GM12878 (cell line): ENCODE measurements at regions not wholly inside any gene's neighbourhood (a gene's known extent, or its start where the extent isn't known, plus 50 kb on each side); places are given as distances from the start of the nearest gene placed in this dataset.

Source experiments
- BCL11A ChIP-seq: IDR thresholded peaks from 2 replicates; pipeline ENCODE4 v1.6.1; 2011; ENCODE audit warnings: low read depth, low read length
- FOS ChIP-seq: IDR thresholded peaks from 3 replicates; pipeline ENCODE4 v1.6.1; 2011; ENCODE audit warnings: borderline replicate concordance; ENCODE audit not compliant: insufficient read length; ENCODE audit errors: extremely low read depth
- FOXM1 ChIP-seq: IDR thresholded peaks from 2 replicates; pipeline ENCODE4 v1.6.1; 2012; ENCODE audit warnings: low read depth, mild to moderate bottlenecking, inconsistent platforms, low read length, moderate library complexity
- MTA3 ChIP-seq: IDR thresholded peaks from 2 replicates; pipeline ENCODE4 v1.6.1; 2012; ENCODE audit warnings: low read length, inconsistent platforms, borderline replicate concordance
- RUNX3 ChIP-seq: IDR thresholded peaks from 2 replicates; pipeline ENCODE4 v1.6.1; 2012; ENCODE audit warnings: low read length, inconsistent platforms
- SMARCA5 ChIP-seq: fragments of 450-650 bp; IDR thresholded peaks from 2 replicates; pipeline ENCODE4 v1.6.1; 2017; ENCODE audit warnings: mild to moderate bottlenecking
- STAT3 ChIP-seq: IDR thresholded peaks from 2 replicates; pipeline ENCODE4 v1.6.1; 2011; ENCODE audit warnings: low read depth, low read length, improper control_type of control experiment
- TCF3 ChIP-seq: IDR thresholded peaks from 2 replicates; pipeline ENCODE4 v1.6.1; 2012; ENCODE audit warnings: low read depth, mild to moderate bottlenecking, low read length, borderline replicate concordance; ENCODE audit not compliant: insufficient read depth
- WRNIP1 ChIP-seq: IDR thresholded peaks from 2 replicates; pipeline ENCODE4 v1.6.1; 2011; ENCODE audit warnings: low read depth, low read length, improper control_type of control experiment, borderline replicate concordance
- TF ChIP-seq, protein P1 (sequence below): fragments of 450-650 bp; formaldehyde crosslinking; IDR thresholded peaks from 2 replicates; pipeline ENCODE4 v1.4.0; 2022; ENCODE audit warnings: mild to moderate bottlenecking, moderate library complexity
- TF ChIP-seq, protein P2 (sequence below): fragments of 450-650 bp; IDR thresholded peaks from 2 replicates; pipeline ENCODE4 v1.6.1; 2016; ENCODE audit warnings: mild to moderate bottlenecking
- TF ChIP-seq, protein P3 (sequence below): fragments of 450-650 bp; formaldehyde crosslinking; IDR thresholded peaks from 2 replicates; pipeline ENCODE4 v1.5.0; 2022; ENCODE audit warnings: mild to moderate bottlenecking, missing genetic modification characterization
- TF ChIP-seq, protein P4 (sequence below): IDR thresholded peaks from 2 replicates; pipeline ENCODE4 v1.6.1; 2012; ENCODE audit warnings: low read length, inconsistent platforms

DNA sequence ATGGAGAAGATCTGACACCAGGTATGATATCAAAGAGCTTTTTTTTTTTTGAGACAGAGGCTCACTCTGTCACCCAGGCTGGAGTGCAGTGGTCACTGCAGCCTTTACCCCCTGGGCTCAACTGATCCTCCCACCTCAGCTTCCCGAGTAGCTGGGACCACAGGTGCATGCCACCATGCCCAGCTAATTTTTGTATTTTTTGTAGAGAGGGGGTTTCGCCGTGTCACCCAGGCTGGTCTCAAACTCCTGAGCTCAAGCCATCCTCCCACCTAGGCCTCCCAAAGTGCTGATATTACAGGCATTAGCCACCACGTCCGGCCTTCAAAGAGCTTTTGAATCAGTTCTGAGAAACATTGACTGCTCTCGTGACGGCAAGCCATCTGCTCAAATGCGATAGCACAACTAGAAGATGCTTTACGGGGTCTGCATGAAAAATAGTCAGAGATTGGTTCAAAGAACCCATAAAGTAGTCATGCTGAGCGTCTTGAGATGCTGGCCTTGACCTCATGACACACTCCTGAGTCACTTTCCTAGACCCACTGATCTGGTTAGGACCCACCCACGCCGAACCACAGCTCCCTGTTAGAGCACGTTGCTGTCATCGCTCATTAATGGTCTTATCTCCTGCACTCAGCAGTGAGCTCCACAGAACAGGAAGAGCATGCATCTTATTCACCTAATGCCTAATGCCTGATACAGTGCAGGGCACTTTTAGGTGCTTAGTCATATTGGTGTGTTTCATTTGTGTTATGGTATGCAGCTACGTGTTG is 57.0 kb upstream of the NR2F2 start (continued):
- TF ChIP-seq WRNIP1 (no peak), FOS (no peak), BCL11A (peak; percentile 85), TCF3 (no peak), FOXM1 (no peak), MTA3 (no peak), RUNX3 (peak; percentile 42; the same call in 1 of the 2 replicates), SMARCA5 (no peak), STAT3 (no peak)
- TF ChIP-seq, protein P1, sequence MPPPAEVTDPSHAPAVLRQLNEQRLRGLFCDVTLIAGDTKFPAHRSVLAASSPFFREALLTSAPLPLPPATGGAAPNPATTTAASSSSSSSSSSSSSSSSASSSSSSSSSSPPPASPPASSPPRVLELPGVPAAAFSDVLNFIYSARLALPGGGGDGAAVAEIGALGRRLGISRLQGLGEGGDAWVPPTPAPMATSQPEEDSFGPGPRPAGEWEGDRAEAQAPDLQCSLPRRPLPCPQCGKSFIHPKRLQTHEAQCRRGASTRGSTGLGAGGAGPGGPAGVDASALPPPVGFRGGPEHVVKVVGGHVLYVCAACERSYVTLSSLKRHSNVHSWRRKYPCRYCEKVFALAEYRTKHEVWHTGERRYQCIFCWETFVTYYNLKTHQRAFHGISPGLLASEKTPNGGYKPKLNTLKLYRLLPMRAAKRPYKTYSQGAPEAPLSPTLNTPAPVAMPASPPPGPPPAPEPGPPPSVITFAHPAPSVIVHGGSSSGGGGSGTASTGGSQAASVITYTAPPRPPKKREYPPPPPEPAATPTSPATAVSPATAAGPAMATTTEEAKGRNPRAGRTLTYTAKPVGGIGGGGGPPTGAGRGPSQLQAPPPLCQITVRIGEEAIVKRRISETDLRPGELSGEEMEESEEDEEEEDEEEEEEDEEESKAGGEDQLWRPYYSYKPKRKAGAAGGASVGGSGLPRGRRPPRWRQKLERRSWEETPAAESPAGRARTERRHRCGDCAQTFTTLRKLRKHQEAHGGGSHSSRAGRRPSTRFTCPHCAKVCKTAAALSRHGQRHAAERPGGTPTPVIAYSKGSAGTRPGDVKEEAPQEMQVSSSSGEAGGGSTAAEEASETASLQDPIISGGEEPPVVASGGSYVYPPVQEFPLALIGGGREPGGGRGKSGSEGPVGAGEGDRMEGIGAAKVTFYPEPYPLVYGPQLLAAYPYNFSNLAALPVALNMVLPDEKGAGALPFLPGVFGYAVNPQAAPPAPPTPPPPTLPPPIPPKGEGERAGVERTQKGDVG: no peak
- TF ChIP-seq, protein P2, sequence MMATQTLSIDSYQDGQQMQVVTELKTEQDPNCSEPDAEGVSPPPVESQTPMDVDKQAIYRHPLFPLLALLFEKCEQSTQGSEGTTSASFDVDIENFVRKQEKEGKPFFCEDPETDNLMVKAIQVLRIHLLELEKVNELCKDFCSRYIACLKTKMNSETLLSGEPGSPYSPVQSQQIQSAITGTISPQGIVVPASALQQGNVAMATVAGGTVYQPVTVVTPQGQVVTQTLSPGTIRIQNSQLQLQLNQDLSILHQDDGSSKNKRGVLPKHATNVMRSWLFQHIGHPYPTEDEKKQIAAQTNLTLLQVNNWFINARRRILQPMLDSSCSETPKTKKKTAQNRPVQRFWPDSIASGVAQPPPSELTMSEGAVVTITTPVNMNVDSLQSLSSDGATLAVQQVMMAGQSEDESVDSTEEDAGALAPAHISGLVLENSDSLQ: no peak
- TF ChIP-seq, protein P3, sequence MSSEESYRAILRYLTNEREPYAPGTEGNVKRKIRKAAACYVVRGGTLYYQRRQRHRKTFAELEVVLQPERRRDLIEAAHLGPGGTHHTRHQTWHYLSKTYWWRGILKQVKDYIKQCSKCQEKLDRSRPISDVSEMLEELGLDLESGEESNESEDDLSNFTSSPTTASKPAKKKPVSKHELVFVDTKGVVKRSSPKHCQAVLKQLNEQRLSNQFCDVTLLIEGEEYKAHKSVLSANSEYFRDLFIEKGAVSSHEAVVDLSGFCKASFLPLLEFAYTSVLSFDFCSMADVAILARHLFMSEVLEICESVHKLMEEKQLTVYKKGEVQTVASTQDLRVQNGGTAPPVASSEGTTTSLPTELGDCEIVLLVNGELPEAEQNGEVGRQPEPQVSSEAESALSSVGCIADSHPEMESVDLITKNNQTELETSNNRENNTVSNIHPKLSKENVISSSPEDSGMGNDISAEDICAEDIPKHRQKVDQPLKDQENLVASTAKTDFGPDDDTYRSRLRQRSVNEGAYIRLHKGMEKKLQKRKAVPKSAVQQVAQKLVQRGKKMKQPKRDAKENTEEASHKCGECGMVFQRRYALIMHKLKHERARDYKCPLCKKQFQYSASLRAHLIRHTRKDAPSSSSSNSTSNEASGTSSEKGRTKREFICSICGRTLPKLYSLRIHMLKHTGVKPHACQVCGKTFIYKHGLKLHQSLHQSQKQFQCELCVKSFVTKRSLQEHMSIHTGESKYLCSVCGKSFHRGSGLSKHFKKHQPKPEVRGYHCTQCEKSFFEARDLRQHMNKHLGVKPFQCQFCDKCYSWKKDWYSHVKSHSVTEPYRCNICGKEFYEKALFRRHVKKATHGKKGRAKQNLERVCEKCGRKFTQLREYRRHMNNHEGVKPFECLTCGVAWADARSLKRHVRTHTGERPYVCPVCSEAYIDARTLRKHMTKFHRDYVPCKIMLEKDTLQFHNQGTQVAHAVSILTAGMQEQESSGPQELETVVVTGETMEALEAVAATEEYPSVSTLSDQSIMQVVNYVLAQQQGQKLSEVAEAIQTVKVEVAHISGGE (CRISPR knock-in tag): no peak
- TF ChIP-seq, protein P4, sequence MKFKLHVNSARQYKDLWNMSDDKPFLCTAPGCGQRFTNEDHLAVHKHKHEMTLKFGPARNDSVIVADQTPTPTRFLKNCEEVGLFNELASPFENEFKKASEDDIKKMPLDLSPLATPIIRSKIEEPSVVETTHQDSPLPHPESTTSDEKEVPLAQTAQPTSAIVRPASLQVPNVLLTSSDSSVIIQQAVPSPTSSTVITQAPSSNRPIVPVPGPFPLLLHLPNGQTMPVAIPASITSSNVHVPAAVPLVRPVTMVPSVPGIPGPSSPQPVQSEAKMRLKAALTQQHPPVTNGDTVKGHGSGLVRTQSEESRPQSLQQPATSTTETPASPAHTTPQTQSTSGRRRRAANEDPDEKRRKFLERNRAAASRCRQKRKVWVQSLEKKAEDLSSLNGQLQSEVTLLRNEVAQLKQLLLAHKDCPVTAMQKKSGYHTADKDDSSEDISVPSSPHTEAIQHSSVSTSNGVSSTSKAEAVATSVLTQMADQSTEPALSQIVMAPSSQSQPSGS: peak; percentile 9; the same call in 1 of the 2 replicates
